Right lobe of liver (tissue), 6 donors: ENCODE measurements at regions not wholly inside any gene's neighbourhood (a gene's known extent, or its start where the extent isn't known, plus 50 kb on each side); places are given as distances from the start of the nearest gene placed in this dataset.
"Not testable (repeated sequence)": the region's sequence is repeated elsewhere in the genome, so short reads cannot be mapped to it uniquely, and the experiment has no call there.

Source experiments
- ATAC-seq, 4 donors: fragments of 200-7000 bp; cut with Tn5 transposase; one replicate each; pipeline ENCODE4 v1.9.1; 2020; ENCODE audit warnings: mild to moderate bottlenecking in 4 of 4, moderate library complexity in 4 of 4
- DNase-seq, 3 donors: peaks; one replicate each; pipeline ENCODE4 v3.0.0-alpha.2; 2020
- H3K27ac ChIP-seq, 3 donors: fragments of 200-600 bp; one replicate each; pipeline ENCODE4 v1.8.0; 2022
- H3K27me3 ChIP-seq, 2 donors: fragments of 200-600 bp; one replicate each; pipeline ENCODE4 v1.8.0; 2022
- H3K36me3 ChIP-seq, 4 donors: fragments of 200-600 bp; sonication (generic) in 1 of 4; one replicate each; pipeline versions ENCODE4 v1.5.1 to v1.8.0; 2017 to 2022; ENCODE audit warnings: control low read depth in 1 of 4
- H3K4me1 ChIP-seq, 4 donors: fragments of 200-600 bp; sonication (generic) in 1 of 4; one replicate each; pipeline versions ENCODE4 v1.5.1 to v1.8.0; 2017 to 2022; ENCODE audit warnings: control low read depth in 1 of 4
- H3K4me3 ChIP-seq, 3 donors: fragments of 200-600 bp; one replicate each; pipeline ENCODE4 v1.8.0; 2022
- H3K9me3 ChIP-seq, 4 donors: fragments of 200-600 bp; sonication (generic) in 1 of 4; one replicate each; pipeline versions ENCODE4 v1.5.1 to v1.8.0; 2017 to 2022; ENCODE audit warnings: control low read depth in 1 of 4
- POLR2A ChIP-seq: fragments of 450-650 bp; IDR thresholded peaks from one replicate; pipeline ENCODE4 v1.6.1; 2017; ENCODE audit warnings: antibody characterized with exemption, mild to moderate bottlenecking
- WGBS: methylation state at CpG from one replicate; pipeline ENCODE4 v1.1.6; 2018; ENCODE audit warnings: low coverage, low lambda C conversion rate; ENCODE audit not compliant: insufficient coverage; ENCODE audit errors: missing lambda C conversion rate; 5-methylcytosine and 5-hydroxymethylcytosine counted together
- intact Hi-C, 2 donors: fragments of 100-400 bp; cut with DNase I; formaldehyde crosslinking; loops; one replicate each; pipeline versions ENCODE4 v1.11.2 to v1.14.1; 2022
- TF ChIP-seq, protein P1 (sequence below), 4 donors: fragments of 200-600 bp in 3 of 4; fragments of 450-650 bp in 1 of 4; IDR thresholded peaks; one replicate each; pipeline versions ENCODE4 v1.5.1 to v1.8.0; 2016 to 2022; ENCODE audit warnings: antibody characterized with exemption in 4 of 4, mild to moderate bottlenecking in 2 of 4
- donor health status: DM: no; HTN: yes; CAD: no.
- donor health status: DM: no; HTN: no; CAD: no.
- donor health status: DM: no; HTN: no; CAD: no.
- donor health status: DM: no; HTN: yes; CAD: no.
- donor health status: DM: no; HTN: yes; CAD: no.

DNA sequence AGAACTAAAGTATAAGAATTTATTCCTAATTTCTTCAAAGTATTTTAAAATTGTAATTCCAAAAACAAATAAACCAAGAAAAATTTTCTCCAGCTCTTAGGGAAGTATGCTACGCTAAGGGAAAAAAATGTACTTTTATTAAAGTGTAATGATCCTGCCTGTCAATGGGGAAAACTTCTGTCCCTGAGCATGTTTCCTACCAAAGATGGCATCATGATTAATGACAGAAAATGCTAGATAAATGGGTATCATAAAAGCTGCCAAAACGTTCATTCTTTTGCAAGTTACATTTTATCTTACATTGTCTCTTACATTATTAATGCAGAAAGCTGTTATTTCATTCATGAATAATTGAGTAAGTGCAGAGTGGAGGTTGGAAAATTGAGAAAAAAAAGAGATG is 443.4 kb downstream of the TECRL start:
- TF ChIP-seq, protein P1, sequence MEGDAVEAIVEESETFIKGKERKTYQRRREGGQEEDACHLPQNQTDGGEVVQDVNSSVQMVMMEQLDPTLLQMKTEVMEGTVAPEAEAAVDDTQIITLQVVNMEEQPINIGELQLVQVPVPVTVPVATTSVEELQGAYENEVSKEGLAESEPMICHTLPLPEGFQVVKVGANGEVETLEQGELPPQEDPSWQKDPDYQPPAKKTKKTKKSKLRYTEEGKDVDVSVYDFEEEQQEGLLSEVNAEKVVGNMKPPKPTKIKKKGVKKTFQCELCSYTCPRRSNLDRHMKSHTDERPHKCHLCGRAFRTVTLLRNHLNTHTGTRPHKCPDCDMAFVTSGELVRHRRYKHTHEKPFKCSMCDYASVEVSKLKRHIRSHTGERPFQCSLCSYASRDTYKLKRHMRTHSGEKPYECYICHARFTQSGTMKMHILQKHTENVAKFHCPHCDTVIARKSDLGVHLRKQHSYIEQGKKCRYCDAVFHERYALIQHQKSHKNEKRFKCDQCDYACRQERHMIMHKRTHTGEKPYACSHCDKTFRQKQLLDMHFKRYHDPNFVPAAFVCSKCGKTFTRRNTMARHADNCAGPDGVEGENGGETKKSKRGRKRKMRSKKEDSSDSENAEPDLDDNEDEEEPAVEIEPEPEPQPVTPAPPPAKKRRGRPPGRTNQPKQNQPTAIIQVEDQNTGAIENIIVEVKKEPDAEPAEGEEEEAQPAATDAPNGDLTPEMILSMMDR (IDR thresholded peaks at IDR 0.05): no peak
- no peak for TF ChIP-seq POLR2A
- no peak for DNase-seq
- intact Hi-C loops: no loop called here
- ATAC-seq: no peak
- no peaks in the 10 kb centered on the region for H3K36me3 ChIP-seq
- H3K27me3 ChIP-seq: no peaks in the 10 kb centered on the region
- 28% methylated on average over 2 of the region's 2 CpGs for WGBS
- no peak overlapping the region for H3K27ac ChIP-seq
- no peak overlapping the region for H3K4me3 ChIP-seq
- no peaks in the 10 kb centered on the region for H3K4me1 ChIP-seq
- H3K9me3 ChIP-seq: no peaks in the 10 kb centered on the region

GRCh38 chr4:63942706-63943286 is 466.5 kb downstream of the TECRL start:
- H3K4me1 ChIP-seq, H3K27me3 ChIP-seq, H3K36me3 ChIP-seq, H3K9me3 ChIP-seq, H3K27ac ChIP-seq, intact Hi-C loops, ATAC-seq, H3K4me3 ChIP-seq: not testable (repeated sequence)
- DNase-seq: peak in 1 of 3 donors; percentile 50
- 83% methylated on average over 2 of the region's 38 CpGs for WGBS

GRCh38 chr4:63937961-63938360 is 471.3 kb downstream of the TECRL start:
- no peak for TF ChIP-seq POLR2A
- TF ChIP-seq, protein P1 (IDR thresholded peaks at IDR 0.05): no peak
- DNase-seq (no peak), ATAC-seq (no peak)
- no peaks in the 10 kb centered on the region for H3K27me3 ChIP-seq
- no peaks in the 10 kb centered on the region for H3K4me1 ChIP-seq
- H3K9me3 ChIP-seq: no peaks in the 10 kb centered on the region
- no peak overlapping the region for H3K4me3 ChIP-seq
- H3K36me3 ChIP-seq: no peaks in the 10 kb centered on the region
- WGBS: 29% methylated on average over 4 of the region's 4 CpGs
- H3K27ac ChIP-seq: no peak overlapping the region
- intact Hi-C loops: no loop called here

DNA sequence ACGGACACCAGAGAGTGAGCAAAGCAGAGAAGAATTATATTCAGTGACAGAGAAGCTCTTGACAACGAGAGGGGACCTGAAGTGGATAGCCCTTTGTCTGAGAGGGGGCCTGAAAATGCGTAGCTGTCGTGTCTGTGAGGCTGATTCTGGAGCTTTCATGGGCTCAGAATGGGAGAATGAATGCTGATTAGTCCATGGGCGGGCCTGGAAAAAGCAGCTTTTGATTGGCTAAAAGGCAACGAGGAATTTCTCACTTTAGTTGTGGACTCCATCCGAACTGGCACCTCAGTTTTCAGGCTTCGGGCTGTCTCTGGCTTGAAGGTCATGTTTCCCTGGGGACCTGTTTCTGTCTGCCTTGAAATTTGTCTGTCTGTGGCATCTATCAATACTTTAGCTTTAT is 487.1 kb downstream of the TECRL start:
- no peaks in the 10 kb centered on the region for H3K27me3 ChIP-seq
- H3K4me1 ChIP-seq: no peaks in the 10 kb centered on the region
- no peak for ATAC-seq
- WGBS: 40% methylated on average over 6 of the region's 8 CpGs
- no peaks in the 10 kb centered on the region for H3K9me3 ChIP-seq
- H3K36me3 ChIP-seq: no peaks in the 10 kb centered on the region
- intact Hi-C loops: no loop called here
- DNase-seq: no peak
- H3K4me3 ChIP-seq: no peak overlapping the region
- no peak for TF ChIP-seq POLR2A
- TF ChIP-seq, protein P1 (IDR thresholded peaks at IDR 0.05): no peak
- no peak overlapping the region for H3K27ac ChIP-seq

GRCh38 chr4:63921561-63921960 is 487.7 kb downstream of the TECRL start:
- Histone ChIP-seq H3K9me3 (no peaks in the 10 kb centered on the region), H3K27ac (no peak overlapping the region), H3K4me3 (no peak overlapping the region), H3K4me1 (no peaks in the 10 kb centered on the region), H3K27me3 (no peaks in the 10 kb centered on the region), H3K36me3 (no peaks in the 10 kb centered on the region)
- DNase-seq (no peak), ATAC-seq (no peak)
- WGBS: 70% methylated on average over 6 of the region's 10 CpGs
- intact Hi-C loops: no loop called here
- no peak for TF ChIP-seq POLR2A
- TF ChIP-seq, protein P1 (IDR thresholded peaks at IDR 0.05): no peak
